KMS-11 (cell line): ENCODE measurements at regions not wholly inside any gene's neighbourhood (a gene's known extent, or its start where the extent isn't known, plus 50 kb on each side); places are given as distances from the start of the nearest gene placed in this dataset.

Source experiments
- H2AFZ ChIP-seq: fragments of 200-600 bp; sonication (generic); 2 replicates; pipeline ENCODE4 v1.6.1; 2016; ENCODE audit warnings: antibody characterized with exemption, mixed run types, low read depth
- H3K27ac ChIP-seq: fragments of 200-600 bp; sonication (generic); 2 replicates; pipeline ENCODE4 v1.6.1; 2016; ENCODE audit warnings: mild to moderate bottlenecking, mixed run types
- H3K27me3 ChIP-seq: fragments of 200-600 bp; sonication (generic); 2 replicates; pipeline ENCODE4 v1.6.1; 2017; ENCODE audit warnings: mild to moderate bottlenecking, low read depth, mixed run types, moderate library complexity; ENCODE audit not compliant: insufficient read depth
- H3K36me3 ChIP-seq: fragments of 200-600 bp; sonication (generic); 2 replicates; pipeline ENCODE4 v1.6.1; 2017; ENCODE audit warnings: mild to moderate bottlenecking, mixed run types; ENCODE audit not compliant: insufficient read depth
- H3K4me1 ChIP-seq: fragments of 200-600 bp; sonication (generic); 2 replicates; pipeline ENCODE4 v1.6.1; 2016; ENCODE audit warnings: mild to moderate bottlenecking, low read depth, mixed run types; ENCODE audit not compliant: poor library complexity, severe bottlenecking
- H3K4me2 ChIP-seq: fragments of 200-600 bp; sonication (generic); 2 replicates; pipeline ENCODE4 v1.7.0; 2016; ENCODE audit warnings: mild to moderate bottlenecking, mixed run types
- H3K4me3 ChIP-seq: fragments of 200-600 bp; sonication (generic); IDR thresholded peaks from 2 replicates; pipeline ENCODE4 v1.6.1; 2017; ENCODE audit warnings: low read depth, low read length, mixed read lengths; ENCODE audit not compliant: insufficient read depth
- H3K79me2 ChIP-seq: fragments of 200-600 bp; sonication (generic); 2 replicates; pipeline ENCODE4 v1.6.1; 2016; ENCODE audit warnings: low read depth, mixed run types; ENCODE audit not compliant: insufficient read depth
- H3K9ac ChIP-seq: fragments of 200-600 bp; sonication (generic); 2 replicates; pipeline ENCODE4 v1.6.1; 2016; ENCODE audit warnings: mild to moderate bottlenecking, mixed run types
- H4K20me1 ChIP-seq: fragments of 200-600 bp; sonication (generic); 2 replicates; pipeline ENCODE4 v1.6.1; 2016; ENCODE audit warnings: mild to moderate bottlenecking, mixed run types; ENCODE audit not compliant: insufficient read depth
- CTCF ChIP-seq: fragments of 200-600 bp; sonication (generic); conservative IDR thresholded peaks from 2 replicates; pipeline ENCODE4 v1.6.1; 2017; ENCODE audit warnings: low read depth, mild to moderate bottlenecking, antibody characterized with exemption, low read length, moderate library complexity, mixed read lengths

GRCh38 chr12:28626504-28626903 is 436.2 kb downstream of the CCDC91 start:
- no peak for TF ChIP-seq CTCF
- Histone ChIP-seq H3K27me3 (no peaks in the 10 kb centered on the region), H3K9ac (no peak overlapping the region)

GRCh38 chr12:28629691-28630090 is 439.4 kb downstream of the CCDC91 start:
- Histone ChIP-seq H3K36me3 (no peaks in the 10 kb centered on the region), H3K27ac (no peak overlapping the region), H3K27me3 (no peaks in the 10 kb centered on the region), H3K4me1 (no peaks in the 10 kb centered on the region), H3K9ac (no peak overlapping the region), H3K4me2 (no peak overlapping the region), H3K4me3 (no peak overlapping the region), H4K20me1 (no peaks in the 10 kb centered on the region), H2AFZ (no peak overlapping the region), H3K79me2 (no peaks in the 10 kb centered on the region)
- no peak for TF ChIP-seq CTCF

More at GRCh38 chr12:28626504-28626903, 436.2 kb downstream of the CCDC91 start:
- H3K4me1 ChIP-seq, result no peaks in the 10 kb centered on the region
- H3K27ac ChIP-seq, result no peak overlapping the region
- no peak overlapping the region for H3K4me3 ChIP-seq
- no peak overlapping the region for H2AFZ ChIP-seq
- no peaks in the 10 kb centered on the region for H3K79me2 ChIP-seq
- no peak overlapping the region for H3K4me2 ChIP-seq
- no peaks in the 10 kb centered on the region for H4K20me1 ChIP-seq
- H3K36me3 ChIP-seq, result no peaks in the 10 kb centered on the region

GRCh38 chr12:28631831-28632230 is 441.6 kb downstream of the CCDC91 start:
- Histone ChIP-seq H3K79me2 (no peaks in the 10 kb centered on the region), H3K4me3 (no peak overlapping the region), H3K4me2 (no peak overlapping the region), H2AFZ (no peak overlapping the region), H3K36me3 (no peaks in the 10 kb centered on the region), H3K9ac (no peak overlapping the region), H4K20me1 (no peaks in the 10 kb centered on the region), H3K27ac (no peak overlapping the region), H3K27me3 (no peaks in the 10 kb centered on the region), H3K4me1 (no peaks in the 10 kb centered on the region)
- TF ChIP-seq CTCF, result no peak

GRCh38 chr12:28640519-28640918 is 450.3 kb downstream of the CCDC91 start:
- H3K4me3 ChIP-seq, result no peak overlapping the region
- TF ChIP-seq CTCF, result no peak
- H3K4me1 ChIP-seq, result no peaks in the 10 kb centered on the region
- H3K9ac ChIP-seq, result no peak overlapping the region
- no peaks in the 10 kb centered on the region for H3K79me2 ChIP-seq
- no peak overlapping the region for H3K4me2 ChIP-seq
- no peaks in the 10 kb centered on the region for H3K36me3 ChIP-seq
- no peaks in the 10 kb centered on the region for H4K20me1 ChIP-seq
- no peak overlapping the region for H2AFZ ChIP-seq
- no peak overlapping the region for H3K27ac ChIP-seq
- H3K27me3 ChIP-seq, result no peaks in the 10 kb centered on the region

- Histone ChIP-seq H3K4me3 (no peak overlapping the region), H4K20me1 (no peaks in the 10 kb centered on the region), H3K79me2 (no peaks in the 10 kb centered on the region), H2AFZ (no peak overlapping the region), H3K4me1 (no peaks in the 10 kb centered on the region), H3K4me2 (no peak overlapping the region), H3K9ac (no peak overlapping the region), H3K27ac (no peak overlapping the region), H3K36me3 (no peaks in the 10 kb centered on the region), H3K27me3 (no peaks in the 10 kb centered on the region)
- TF ChIP-seq CTCF, result no peak
Observed at GRCh38 chr12:28645436-28645835, 455.2 kb downstream of the CCDC91 start.
